K562 (cell line): ENCODE measurements at regions not wholly inside any gene's neighbourhood (a gene's known extent, or its start where the extent isn't known, plus 50 kb on each side); places are given as distances from the start of the nearest gene placed in this dataset.

ENCODE experiments used
- CBX5 ChIP-seq: IDR thresholded peaks from 2 replicates; pipeline ENCODE4 v1.6.1; 2014; ENCODE audit warnings: low read depth, borderline replicate concordance
- CTCF ChIP-seq, 3 experiments: IDR thresholded peaks in 2 of 3; conservative IDR thresholded peaks in 1 of 3; 2 replicates each; pipeline ENCODE4 v1.5.1; 2011 to 2012; ENCODE audit warnings: low read length in 3 of 3, mild to moderate bottlenecking in 3 of 3, control low read depth in 2 of 3, improper control_type of control experiment in 1 of 3, inconsistent platforms in 1 of 3, low read depth in 1 of 3, mixed read lengths in 1 of 3, moderate library complexity in 1 of 3; ENCODE audit not compliant: insufficient read depth in 2 of 3
- IRF1 ChIP-seq: sonication (generic); formaldehyde crosslinking; IDR thresholded peaks from 2 replicates; pipeline ENCODE4 v1.8.0; 2022; ENCODE audit warnings: missing genetic modification reagents, mild to moderate bottlenecking, borderline replicate concordance
- NR1H2 ChIP-seq: sonication (generic); formaldehyde crosslinking; IDR thresholded peaks from 2 replicates; pipeline ENCODE4 v1.4.0; 2020; ENCODE audit warnings: mild to moderate bottlenecking, missing genetic modification reagents
- RBBP5 ChIP-seq: fragments of 200-600 bp; sonication (generic); IDR thresholded peaks from 2 replicates; pipeline ENCODE4 v1.6.1; 2012; ENCODE audit warnings: borderline replicate concordance, mild to moderate bottlenecking, low read length, control low read depth, inconsistent platforms; ENCODE audit not compliant: insufficient read depth, poor library complexity, severe bottlenecking
- SREBF2 ChIP-seq: sonication (generic); formaldehyde crosslinking; IDR thresholded peaks from 2 replicates; pipeline ENCODE4 v1.4.0; 2020; ENCODE audit warnings: mild to moderate bottlenecking, missing genetic modification reagents
- U2AF1 ChIP-seq: fragments of 200-400 bp; formaldehyde crosslinking; optimal IDR thresholded peaks from 2 replicates; pipeline ENCODE3; 2017; ENCODE audit warnings: mild to moderate bottlenecking, low read depth, low read length, moderate library complexity
- ZNF24 ChIP-seq: fragments of 450-650 bp; IDR thresholded peaks from 2 replicates; pipeline ENCODE4 v1.6.1; 2016
- ZNF449 ChIP-seq: fragments of 250-450 bp; sonication (Bioruptor Pico); IDR thresholded peaks from 2 replicates; pipeline ENCODE4 v1.8.0; 2022; ENCODE audit warnings: moderate library complexity, mild to moderate bottlenecking, inconsistent platforms
- ZNF717 ChIP-seq: fragments of 250-450 bp; sonication (Bioruptor Pico); IDR thresholded peaks from 2 replicates; pipeline ENCODE4 v1.5.0; 2021
- TF ChIP-seq, protein P1 (sequence below): IDR thresholded peaks from 2 replicates; pipeline ENCODE4 v1.6.1; 2016; ENCODE audit warnings: missing genetic modification characterization, missing compliant biosample characterization
- TF ChIP-seq, protein P2 (sequence below), 2 experiments: fragments of 200-800 bp in 1 of 2; sonication (Bioruptor generic) in 1 of 2; sonication (generic) in 1 of 2; formaldehyde crosslinking in 1 of 2; IDR thresholded peaks in 1 of 2; conservative IDR thresholded peaks in 1 of 2; 2 replicates each; pipeline versions ENCODE4 v1.5.0 to v1.6.1; 2016 to 2020; ENCODE audit warnings: missing compliant biosample characterization in 1 of 2, missing genetic modification characterization in 1 of 2, missing genetic modification reagents in 1 of 2
- TF ChIP-seq, protein P3 (sequence below), 2 experiments: IDR thresholded peaks; 2 replicates each; pipeline ENCODE4 v1.6.1; 2012; ENCODE audit warnings: improper control_type of control experiment in 2 of 2, low read depth in 2 of 2, low read length in 2 of 2, borderline replicate concordance in 1 of 2

DNA sequence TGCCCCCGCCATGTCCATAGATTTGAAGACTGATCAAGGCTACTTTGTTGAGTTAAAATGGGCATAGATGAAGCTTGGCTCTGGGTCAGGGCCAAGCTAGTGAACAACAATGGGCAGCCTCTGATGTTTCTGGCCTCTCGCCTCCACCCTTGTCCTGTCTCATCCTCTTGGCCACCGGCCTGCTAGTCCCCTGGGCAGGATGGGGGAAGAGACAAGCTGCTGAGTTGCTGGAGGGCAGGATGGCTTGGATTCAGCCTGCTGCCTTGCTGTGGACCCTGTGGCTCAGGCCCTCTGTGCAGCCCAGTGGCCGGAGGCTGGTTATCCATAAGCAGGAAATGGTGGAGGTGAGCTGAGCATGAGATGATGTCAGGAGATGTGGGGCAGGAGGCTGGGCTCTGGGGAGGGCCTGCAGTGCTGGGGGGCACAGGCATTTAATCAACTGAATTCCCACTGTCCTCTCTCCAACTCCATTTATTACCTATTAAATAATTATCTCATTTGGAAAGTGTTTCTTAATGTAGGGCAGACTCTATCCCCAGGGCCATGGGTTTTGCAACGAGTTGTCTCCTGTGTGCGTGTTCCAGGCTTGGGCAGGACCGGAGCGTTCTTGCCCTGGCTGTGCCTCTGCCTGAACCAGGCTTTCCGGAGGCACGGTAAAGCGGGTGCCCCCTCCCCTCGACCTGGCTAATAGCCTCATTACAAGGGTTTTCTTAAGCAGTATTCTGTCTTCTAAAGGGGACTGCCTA lies 122.9 kb downstream of the GLI2 start:
- TF ChIP-seq, protein P1, sequence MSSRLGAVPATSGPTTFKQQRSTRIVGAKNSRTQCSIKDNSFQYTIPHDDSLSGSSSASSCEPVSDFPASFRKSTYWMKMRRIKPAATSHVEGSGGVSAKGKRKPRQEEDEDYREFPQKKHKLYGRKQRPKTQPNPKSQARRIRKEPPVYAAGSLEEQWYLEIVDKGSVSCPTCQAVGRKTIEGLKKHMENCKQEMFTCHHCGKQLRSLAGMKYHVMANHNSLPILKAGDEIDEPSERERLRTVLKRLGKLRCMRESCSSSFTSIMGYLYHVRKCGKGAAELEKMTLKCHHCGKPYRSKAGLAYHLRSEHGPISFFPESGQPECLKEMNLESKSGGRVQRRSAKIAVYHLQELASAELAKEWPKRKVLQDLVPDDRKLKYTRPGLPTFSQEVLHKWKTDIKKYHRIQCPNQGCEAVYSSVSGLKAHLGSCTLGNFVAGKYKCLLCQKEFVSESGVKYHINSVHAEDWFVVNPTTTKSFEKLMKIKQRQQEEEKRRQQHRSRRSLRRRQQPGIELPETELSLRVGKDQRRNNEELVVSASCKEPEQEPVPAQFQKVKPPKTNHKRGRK (tag), result no peak
- TF ChIP-seq, protein P2, sequence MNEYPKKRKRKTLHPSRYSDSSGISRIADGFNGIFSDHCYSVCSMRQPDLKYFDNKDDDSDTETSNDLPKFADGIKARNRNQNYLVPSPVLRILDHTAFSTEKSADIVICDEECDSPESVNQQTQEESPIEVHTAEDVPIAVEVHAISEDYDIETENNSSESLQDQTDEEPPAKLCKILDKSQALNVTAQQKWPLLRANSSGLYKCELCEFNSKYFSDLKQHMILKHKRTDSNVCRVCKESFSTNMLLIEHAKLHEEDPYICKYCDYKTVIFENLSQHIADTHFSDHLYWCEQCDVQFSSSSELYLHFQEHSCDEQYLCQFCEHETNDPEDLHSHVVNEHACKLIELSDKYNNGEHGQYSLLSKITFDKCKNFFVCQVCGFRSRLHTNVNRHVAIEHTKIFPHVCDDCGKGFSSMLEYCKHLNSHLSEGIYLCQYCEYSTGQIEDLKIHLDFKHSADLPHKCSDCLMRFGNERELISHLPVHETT (CRISPR knock-in tag; conservative IDR thresholded peaks at IDR 0.05 in 1 of 2, IDR thresholded peaks at IDR 0.05 in 1 of 2), result no peak
- TF ChIP-seq IRF1 (CRISPR knock-in tag) (no peak), SREBF2 (CRISPR knock-in tag) (no peak), RBBP5 (no peak), ZNF24 (no peak), CBX5 (no peak), CTCF (IDR thresholded peaks at IDR 0.05 in 2 of 3, conservative IDR thresholded peaks at IDR 0.05 in 1 of 3; ENCODE audit: insufficient read depth in 2 of 3, low read depth in 1 of 3, low read length in 3 of 3) (no peak), NR1H2 (CRISPR knock-in tag) (no peak), ZNF449 (CRISPR knock-in tag) (no peak), ZNF717 (CRISPR knock-in tag) (no peak), U2AF1 (no peak)
- TF ChIP-seq, protein P3, sequence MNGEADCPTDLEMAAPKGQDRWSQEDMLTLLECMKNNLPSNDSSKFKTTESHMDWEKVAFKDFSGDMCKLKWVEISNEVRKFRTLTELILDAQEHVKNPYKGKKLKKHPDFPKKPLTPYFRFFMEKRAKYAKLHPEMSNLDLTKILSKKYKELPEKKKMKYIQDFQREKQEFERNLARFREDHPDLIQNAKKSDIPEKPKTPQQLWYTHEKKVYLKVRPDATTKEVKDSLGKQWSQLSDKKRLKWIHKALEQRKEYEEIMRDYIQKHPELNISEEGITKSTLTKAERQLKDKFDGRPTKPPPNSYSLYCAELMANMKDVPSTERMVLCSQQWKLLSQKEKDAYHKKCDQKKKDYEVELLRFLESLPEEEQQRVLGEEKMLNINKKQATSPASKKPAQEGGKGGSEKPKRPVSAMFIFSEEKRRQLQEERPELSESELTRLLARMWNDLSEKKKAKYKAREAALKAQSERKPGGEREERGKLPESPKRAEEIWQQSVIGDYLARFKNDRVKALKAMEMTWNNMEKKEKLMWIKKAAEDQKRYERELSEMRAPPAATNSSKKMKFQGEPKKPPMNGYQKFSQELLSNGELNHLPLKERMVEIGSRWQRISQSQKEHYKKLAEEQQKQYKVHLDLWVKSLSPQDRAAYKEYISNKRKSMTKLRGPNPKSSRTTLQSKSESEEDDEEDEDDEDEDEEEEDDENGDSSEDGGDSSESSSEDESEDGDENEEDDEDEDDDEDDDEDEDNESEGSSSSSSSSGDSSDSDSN (IDR thresholded peaks at IDR 0.05; ENCODE audit: borderline replicate concordance in 1 of 2, low read depth in 2 of 2, low read length in 2 of 2), result no peak
